Cardiac fibroblast (primary cell): ENCODE measurements at regions not wholly inside any gene's neighbourhood (a gene's known extent, or its start where the extent isn't known, plus 50 kb on each side); places are given as distances from the start of the nearest gene placed in this dataset.

ENCODE experiments used
- DNase-seq, 2 donors: peaks; one replicate each; pipeline versions ENCODE4 v3.0.0 to v3.0.0-alpha.2; 2010; ENCODE audit warnings: low read depth in 2 of 2
- H3K4me3 ChIP-seq, 2 donors: replicated peaks in 1 of 2; 1 replicate in 1 of 2; 2 replicates in 1 of 2; pipeline ENCODE4 v1.5.1; 2011; ENCODE audit warnings: low read depth in 2 of 2, low read length in 2 of 2, mild to moderate bottlenecking in 2 of 2, moderate library complexity in 1 of 2
- TF ChIP-seq, protein P1 (sequence below): IDR thresholded peaks from one replicate; pipeline ENCODE4 v1.5.1; 2011; ENCODE audit warnings: low read depth, mild to moderate bottlenecking, low read length, inconsistent platforms

DNA sequence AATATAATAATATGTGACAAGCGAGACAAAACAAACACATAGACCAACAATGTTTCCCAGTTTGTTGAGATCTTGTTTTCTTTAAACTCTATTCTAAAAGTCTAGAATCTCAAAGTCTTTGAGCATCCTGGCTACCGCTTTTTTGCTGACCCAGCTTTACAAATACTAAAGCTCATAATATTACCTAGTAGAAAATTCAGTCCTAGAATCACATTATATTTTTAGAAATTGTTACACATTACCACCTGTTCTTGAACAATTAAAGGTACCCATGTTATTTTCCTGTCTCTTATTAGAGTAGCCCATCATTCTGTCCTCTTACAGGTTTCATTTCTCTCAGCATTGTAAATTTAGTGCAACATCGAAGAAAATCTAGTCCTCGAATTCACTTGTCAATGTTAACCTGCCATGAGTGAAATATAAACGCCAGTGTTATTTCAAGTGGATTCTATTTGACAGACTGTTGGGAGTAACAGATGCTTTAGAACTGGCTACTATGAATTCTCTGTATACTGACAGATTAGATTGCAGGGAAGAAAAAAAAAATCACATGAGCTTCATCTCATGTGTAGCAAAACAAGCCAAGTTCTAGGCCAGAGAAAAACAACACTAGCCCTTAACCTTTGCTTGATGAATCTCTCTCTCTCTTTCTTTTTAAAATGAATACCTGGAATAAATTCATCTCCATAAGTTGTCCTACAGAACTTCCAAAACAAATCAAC is 851.2 kb upstream of the ADAMTS5 start:
- H3K4me3 ChIP-seq = no peak overlapping the region
- peak in 1 of 2 donors; percentile 33 for DNase-seq
- TF ChIP-seq, protein P1, sequence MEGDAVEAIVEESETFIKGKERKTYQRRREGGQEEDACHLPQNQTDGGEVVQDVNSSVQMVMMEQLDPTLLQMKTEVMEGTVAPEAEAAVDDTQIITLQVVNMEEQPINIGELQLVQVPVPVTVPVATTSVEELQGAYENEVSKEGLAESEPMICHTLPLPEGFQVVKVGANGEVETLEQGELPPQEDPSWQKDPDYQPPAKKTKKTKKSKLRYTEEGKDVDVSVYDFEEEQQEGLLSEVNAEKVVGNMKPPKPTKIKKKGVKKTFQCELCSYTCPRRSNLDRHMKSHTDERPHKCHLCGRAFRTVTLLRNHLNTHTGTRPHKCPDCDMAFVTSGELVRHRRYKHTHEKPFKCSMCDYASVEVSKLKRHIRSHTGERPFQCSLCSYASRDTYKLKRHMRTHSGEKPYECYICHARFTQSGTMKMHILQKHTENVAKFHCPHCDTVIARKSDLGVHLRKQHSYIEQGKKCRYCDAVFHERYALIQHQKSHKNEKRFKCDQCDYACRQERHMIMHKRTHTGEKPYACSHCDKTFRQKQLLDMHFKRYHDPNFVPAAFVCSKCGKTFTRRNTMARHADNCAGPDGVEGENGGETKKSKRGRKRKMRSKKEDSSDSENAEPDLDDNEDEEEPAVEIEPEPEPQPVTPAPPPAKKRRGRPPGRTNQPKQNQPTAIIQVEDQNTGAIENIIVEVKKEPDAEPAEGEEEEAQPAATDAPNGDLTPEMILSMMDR = no peak

DNA sequence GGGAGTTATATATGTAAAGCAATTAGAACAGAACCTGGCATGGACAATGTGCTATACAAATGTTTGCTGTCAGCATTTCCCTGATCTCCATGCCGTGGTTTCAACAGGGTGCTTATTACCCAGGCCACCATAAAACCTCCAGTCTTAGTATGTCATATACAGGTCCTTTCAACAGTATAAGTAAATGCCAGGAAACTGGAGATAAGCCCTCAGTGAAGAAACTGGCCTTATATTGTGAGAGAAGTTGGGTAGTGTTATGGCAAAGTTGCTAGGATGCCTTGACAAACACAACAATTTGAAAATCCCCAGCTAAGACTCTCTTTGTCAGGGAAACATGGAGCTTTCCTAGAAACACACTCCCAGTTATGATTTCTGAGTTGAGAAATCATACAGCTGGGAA is 850.2 kb upstream of the ADAMTS5 start:
- TF ChIP-seq, protein P1 = no peak
- DNase-seq = peak in 1 of 2 donors; percentile 86

GRCh38 chr21:27816301-27816700 is 849.4 kb upstream of the ADAMTS5 start:
- TF ChIP-seq, protein P1 = no peak
- DNase-seq = no peak
- no peak overlapping the region for H3K4me3 ChIP-seq

More for the DNA sequence above, 850.2 kb upstream of the ADAMTS5 start:
- no peak overlapping the region for H3K4me3 ChIP-seq

- H3K4me3 ChIP-seq = no peak overlapping the region
- TF ChIP-seq, protein P1 = no peak
- DNase-seq = no peak
Observed at GRCh38 chr21:27814226-27814625, 847.3 kb upstream of the ADAMTS5 start.

DNA sequence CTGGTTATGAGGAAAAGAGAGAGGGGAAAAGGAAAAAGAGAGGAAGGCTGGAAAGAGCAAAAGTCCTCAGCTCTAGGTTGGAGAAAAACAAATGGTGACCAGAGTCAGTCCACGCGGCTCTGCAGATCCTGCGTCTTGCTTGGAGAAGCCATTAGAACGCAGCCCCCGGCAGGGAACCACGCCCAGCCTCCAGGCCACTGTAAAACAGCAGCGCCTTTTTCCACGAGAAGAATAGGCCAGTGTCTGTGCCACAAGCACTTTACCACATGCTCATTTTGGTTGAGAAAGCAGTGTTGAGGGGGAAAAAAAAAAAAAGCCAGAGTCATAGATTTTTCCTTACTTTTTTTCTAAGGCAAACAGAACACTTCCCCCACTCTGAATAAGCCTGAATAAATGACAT is 846.9 kb upstream of the ADAMTS5 start:
- DNase-seq = no peak
- TF ChIP-seq, protein P1 = no peak
- H3K4me3 ChIP-seq = no peak overlapping the region

DNA sequence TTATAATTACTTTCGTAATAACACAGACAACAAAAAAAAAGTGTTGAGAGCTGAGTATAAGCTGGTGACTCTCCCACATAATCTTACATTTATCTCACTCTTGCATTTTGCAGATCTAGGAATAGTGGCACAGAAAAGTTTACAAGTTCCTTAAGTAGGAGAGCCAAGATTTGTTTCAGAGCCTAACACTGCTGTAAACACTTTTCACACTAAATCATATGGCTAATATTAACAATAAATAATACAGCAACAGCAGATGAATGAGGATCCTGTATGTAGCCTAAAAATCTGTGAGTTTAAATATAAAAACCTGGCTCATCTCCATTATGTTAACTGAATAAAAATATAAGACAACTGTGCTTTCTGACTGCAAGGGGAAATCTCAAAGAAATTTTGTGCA is 846.5 kb upstream of the ADAMTS5 start:
- H3K4me3 ChIP-seq = no peak overlapping the region
- no peak for DNase-seq
- TF ChIP-seq, protein P1 = no peak

DNA sequence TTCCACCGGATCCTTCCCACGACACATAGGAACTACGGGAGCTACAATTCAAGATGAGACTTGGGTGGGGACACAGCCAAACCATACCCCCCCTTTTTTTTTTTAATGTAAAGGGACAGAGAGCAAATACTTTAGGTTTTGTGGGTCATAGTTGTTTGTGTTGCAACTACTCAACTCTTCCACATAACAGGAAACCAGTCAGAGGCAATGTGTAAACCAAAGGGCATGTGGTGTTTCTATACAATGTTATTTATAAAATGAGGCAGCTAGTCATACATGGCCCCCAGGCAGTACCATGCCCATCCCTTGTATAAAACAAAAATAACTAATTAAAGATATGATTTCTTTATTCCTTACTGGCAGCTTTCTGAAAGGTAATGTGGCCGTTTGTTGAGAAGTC is 845.4 kb upstream of the ADAMTS5 start:
- DNase-seq = peak in 1 of 2 donors; percentile 43
- H3K4me3 ChIP-seq = no peak overlapping the region
- TF ChIP-seq, protein P1 = no peak
